ENCODE measurements at regions not wholly inside any gene's neighbourhood (a gene's known extent, or its start where the extent isn't known, plus 50 kb on each side); places are given as distances from the start of the nearest gene placed in this dataset.

DNA sequence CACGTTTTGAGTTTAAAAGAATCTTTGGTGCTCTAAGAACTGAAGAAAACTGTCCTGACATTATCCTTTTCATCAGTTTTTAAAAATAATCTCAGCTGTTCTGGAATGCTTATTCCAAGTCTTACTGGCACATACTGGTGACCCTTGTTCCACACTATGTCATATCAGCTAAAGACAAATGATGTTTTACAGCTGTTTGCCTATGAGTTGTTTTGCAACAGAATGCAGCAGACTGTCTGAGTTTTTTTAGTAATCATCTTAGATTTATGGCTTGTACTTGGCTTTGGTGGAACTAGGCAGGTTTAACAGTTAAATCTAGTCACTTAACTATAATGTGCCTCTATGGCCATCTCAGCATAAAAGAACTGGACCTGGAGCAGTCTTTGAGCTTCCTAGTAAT, 91.6 kb upstream of the GRIN2B start:
- 3% methylated on average over 1 of the region's 1 CpG for WGBS (ENCODE audit: missing lambda C conversion rate)
- CTCF ChIA-PET: interaction anchor here (0.8 to 0.9 kb wide), 2 partner anchors 38 to 66 kb away, joined by 3 read pairs; no protein-coding TSS in a partner anchor

DNA sequence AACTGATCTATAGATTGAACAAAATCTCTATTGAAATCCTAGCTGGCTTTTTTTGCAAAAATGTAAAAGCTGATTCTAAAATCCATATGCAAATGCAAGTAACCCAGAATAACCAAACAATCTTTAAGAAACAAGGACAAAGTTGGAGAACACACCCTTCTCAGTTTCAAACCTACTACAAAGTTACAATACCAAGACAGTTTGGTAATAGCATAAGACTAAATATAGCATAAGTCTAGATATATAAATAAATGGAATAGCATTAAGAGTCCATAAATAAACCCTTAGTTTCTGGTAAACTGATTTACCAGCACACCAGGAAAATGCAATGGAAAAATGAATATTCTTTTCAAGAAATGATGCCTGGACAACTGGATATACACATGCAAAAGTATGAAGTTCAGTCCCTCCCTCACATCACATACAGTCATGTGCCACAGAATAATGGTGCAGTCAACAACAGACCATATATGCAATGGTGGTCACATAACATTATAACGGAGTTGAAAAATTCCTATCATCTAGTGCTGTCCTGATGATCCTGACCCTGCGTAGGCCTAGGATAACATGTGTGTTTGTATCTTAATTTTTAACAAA, 94.5 kb upstream of the GRIN2B start:
- ChIA-PET POLR2A (no interaction called here), CTCF (no interaction called here)
- WGBS (ENCODE audit: missing lambda C conversion rate): 26% methylated on average over 2 of the region's 2 CpGs
- Histone ChIP-seq H3K4me2 (no peak overlapping the region), H3K4me1 (no peaks in the 10 kb centered on the region), H3K27ac (no peak overlapping the region), H3K4me3 (no peak overlapping the region), H3K9me3 (no peaks in the 10 kb centered on the region)
- ATAC-seq (no peak), FAIRE-seq (no peak), DNase-seq (ENCODE audit: low read depth in 1 of 2, low spot score in 1 of 2) (no peak)
- TF ChIP-seq NR3C1 (IDR thresholded peaks at IDR 0.05): no peak
- TF ChIP-seq, protein P1, sequence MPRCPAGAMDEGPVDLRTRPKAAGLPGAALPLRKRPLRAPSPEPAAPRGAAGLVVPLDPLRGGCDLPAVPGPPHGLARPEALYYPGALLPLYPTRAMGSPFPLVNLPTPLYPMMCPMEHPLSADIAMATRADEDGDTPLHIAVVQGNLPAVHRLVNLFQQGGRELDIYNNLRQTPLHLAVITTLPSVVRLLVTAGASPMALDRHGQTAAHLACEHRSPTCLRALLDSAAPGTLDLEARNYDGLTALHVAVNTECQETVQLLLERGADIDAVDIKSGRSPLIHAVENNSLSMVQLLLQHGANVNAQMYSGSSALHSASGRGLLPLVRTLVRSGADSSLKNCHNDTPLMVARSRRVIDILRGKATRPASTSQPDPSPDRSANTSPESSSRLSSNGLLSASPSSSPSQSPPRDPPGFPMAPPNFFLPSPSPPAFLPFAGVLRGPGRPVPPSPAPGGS (IDR thresholded peaks at IDR 0.05): no peak
- no peak for TF ChIP-seq MAZ (IDR thresholded peaks at IDR 0.05; ENCODE audit: borderline replicate concordance, low read depth, low read length)
- TF ChIP-seq, protein P2, sequence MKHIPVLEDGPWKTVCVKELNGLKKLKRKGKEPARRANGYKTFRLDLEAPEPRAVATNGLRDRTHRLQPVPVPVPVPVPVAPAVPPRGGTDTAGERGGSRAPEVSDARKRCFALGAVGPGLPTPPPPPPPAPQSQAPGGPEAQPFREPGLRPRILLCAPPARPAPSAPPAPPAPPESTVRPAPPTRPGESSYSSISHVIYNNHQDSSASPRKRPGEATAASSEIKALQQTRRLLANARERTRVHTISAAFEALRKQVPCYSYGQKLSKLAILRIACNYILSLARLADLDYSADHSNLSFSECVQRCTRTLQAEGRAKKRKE (CRISPR knock-in tag; IDR thresholded peaks at IDR 0.05; ENCODE audit: low read depth): no peak
- no peak for TF ChIP-seq CTCF (IDR thresholded peaks at IDR 0.05)
- no peak for TF ChIP-seq HOXB13 (CRISPR knock-in tag; IDR thresholded peaks at IDR 0.05; ENCODE audit: low read depth)
- TF ChIP-seq ZFP36 (IDR thresholded peaks at IDR 0.05; ENCODE audit: borderline replicate concordance, partially characterized antibody): no peak
- no peak for TF ChIP-seq HEYL (CRISPR knock-in tag; IDR thresholded peaks at IDR 0.05)
- no peak for TF ChIP-seq CBX8 (IDR thresholded peaks at IDR 0.05)
- no peak for TF ChIP-seq EP300 (IDR thresholded peaks at IDR 0.05)
- no peak for TF ChIP-seq RNF2 (IDR thresholded peaks at IDR 0.05; ENCODE audit: borderline replicate concordance, low read depth)
- TF ChIP-seq ELK1 (IDR thresholded peaks at IDR 0.05; ENCODE audit: low read depth, low read length): no peak
- no peak for TF ChIP-seq REST (IDR thresholded peaks at IDR 0.05)
- no peak for TF ChIP-seq CBX2 (IDR thresholded peaks at IDR 0.05; ENCODE audit: borderline replicate concordance, low read depth)
- TF ChIP-seq KDM1A (IDR thresholded peaks at IDR 0.05; ENCODE audit: low read depth): no peak

More for the DNA sequence above, 91.6 kb upstream of the GRIN2B start:
- H3K9me3 ChIP-seq: no peaks in the 10 kb centered on the region
- DNase-seq (ENCODE audit: low read depth in 1 of 2, low spot score in 1 of 2): no peak
- no peak for TF ChIP-seq PHF8 (IDR thresholded peaks at IDR 0.05; ENCODE audit: borderline replicate concordance, low read depth)
- no peak for TF ChIP-seq ZNF302 (CRISPR knock-in tag; IDR thresholded peaks at IDR 0.05)
- TF ChIP-seq, protein P3, sequence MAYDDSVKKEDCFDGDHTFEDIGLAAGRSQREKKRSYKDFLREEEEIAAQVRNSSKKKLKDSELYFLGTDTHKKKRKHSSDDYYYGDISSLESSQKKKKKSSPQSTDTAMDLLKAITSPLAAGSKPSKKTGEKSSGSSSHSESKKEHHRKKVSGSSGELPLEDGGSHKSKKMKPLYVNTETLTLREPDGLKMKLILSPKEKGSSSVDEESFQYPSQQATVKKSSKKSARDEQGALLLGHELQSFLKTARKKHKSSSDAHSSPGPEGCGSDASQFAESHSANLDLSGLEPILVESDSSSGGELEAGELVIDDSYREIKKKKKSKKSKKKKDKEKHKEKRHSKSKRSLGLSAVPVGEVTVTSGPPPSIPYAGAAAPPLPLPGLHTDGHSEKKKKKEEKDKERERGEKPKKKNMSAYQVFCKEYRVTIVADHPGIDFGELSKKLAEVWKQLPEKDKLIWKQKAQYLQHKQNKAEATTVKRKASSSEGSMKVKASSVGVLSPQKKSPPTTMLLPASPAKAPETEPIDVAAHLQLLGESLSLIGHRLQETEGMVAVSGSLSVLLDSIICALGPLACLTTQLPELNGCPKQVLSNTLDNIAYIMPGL (CRISPR knock-in tag; IDR thresholded peaks at IDR 0.05; ENCODE audit: borderline replicate concordance): no peak
- no peak for TF ChIP-seq SMC3 (IDR thresholded peaks at IDR 0.05)
- TF ChIP-seq, protein P4, sequence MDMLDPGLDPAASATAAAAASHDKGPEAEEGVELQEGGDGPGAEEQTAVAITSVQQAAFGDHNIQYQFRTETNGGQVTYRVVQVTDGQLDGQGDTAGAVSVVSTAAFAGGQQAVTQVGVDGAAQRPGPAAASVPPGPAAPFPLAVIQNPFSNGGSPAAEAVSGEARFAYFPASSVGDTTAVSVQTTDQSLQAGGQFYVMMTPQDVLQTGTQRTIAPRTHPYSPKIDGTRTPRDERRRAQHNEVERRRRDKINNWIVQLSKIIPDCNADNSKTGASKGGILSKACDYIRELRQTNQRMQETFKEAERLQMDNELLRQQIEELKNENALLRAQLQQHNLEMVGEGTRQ (IDR thresholded peaks at IDR 0.05): no peak
- TF ChIP-seq ZFP36 (IDR thresholded peaks at IDR 0.05; ENCODE audit: borderline replicate concordance, partially characterized antibody): no peak
- no peak for ATAC-seq
- H3K4me3 ChIP-seq: no peak overlapping the region
- H3K27ac ChIP-seq: no peak overlapping the region
- H3K4me2 ChIP-seq: no peak overlapping the region
- no peak for FAIRE-seq
- POLR2A ChIA-PET: no interaction called here
- H3K4me1 ChIP-seq: no peaks in the 10 kb centered on the region
